ENCODE measurements at regions not wholly inside any gene's neighbourhood (a gene's known extent, or its start where the extent isn't known, plus 50 kb on each side); places are given as distances from the start of the nearest gene placed in this dataset.

- Mint-ChIP-seq H3K4me1 (no peaks in the 10 kb centered on the region), H3K4me3 (no peak overlapping the region)
These were observed 126.5 kb downstream of the MATN1 start for GRCh38 chr1:30596891-30597290.

GRCh38 chr1:30596470-30596869 lies 126.9 kb downstream of the MATN1 start:
- no peak overlapping the region for H3K4me3 ChIP-seq (ENCODE audit: low read length)
- Mint-ChIP-seq H3K36me3 (ENCODE audit: low read depth) (no peaks in the 10 kb centered on the region), H3K4me3 (no peak overlapping the region), H3K27ac (no peak overlapping the region), H3K27me3 (ENCODE audit: insufficient read depth) (peaks cover 22% of the 10 kb centered on the region), H3K9me3 (peaks cover 13% of the 10 kb centered on the region), H3K4me1 (no peaks in the 10 kb centered on the region)
- peak; percentile 12 for DNase-seq
- no peaks in the 10 kb centered on the region for H3K36me3 ChIP-seq (ENCODE audit: control insufficient read depth, insufficient read depth, low read length)
- TF ChIP-seq CTCF (conservative IDR thresholded peaks at IDR 0.05) = no peak
- whole genome bisulfite sequencing, 2 experiments (ENCODE audit: insufficient coverage in 1 of 2, insufficient read length in 1 of 2) = 82% methylated on average over 1 of the region's 1 CpG; no CpG with 5 or more reads in 1 of the 2 experiments
- H3K9me3 ChIP-seq (ENCODE audit: control insufficient read depth, low read length) = peaks cover 9% of the 10 kb centered on the region
- H3K27ac ChIP-seq (ENCODE audit: low read depth, low read length) = no peak overlapping the region
- no peak overlapping the region for H3K9ac ChIP-seq (ENCODE audit: extremely low read depth, low read length, poor library complexity, severe bottlenecking)
- H3K27me3 ChIP-seq (ENCODE audit: control insufficient read depth, insufficient read depth, low read length, poor library complexity, severe bottlenecking) = peaks cover 19% of the 10 kb centered on the region
- no peaks in the 10 kb centered on the region for H3K4me1 ChIP-seq (ENCODE audit: control insufficient read depth, insufficient read depth, low read length)

More at GRCh38 chr1:30596891-30597290, 126.5 kb downstream of the MATN1 start:
- Mint-ChIP-seq H3K27ac (no peak overlapping the region), H3K27me3 (ENCODE audit: insufficient read depth) (peaks cover 22% of the 10 kb centered on the region), H3K9me3 (peaks cover 12% of the 10 kb centered on the region), H3K36me3 (ENCODE audit: low read depth) (no peaks in the 10 kb centered on the region)
- Histone ChIP-seq H3K9me3 (ENCODE audit: control insufficient read depth, low read length) (peaks cover 9% of the 10 kb centered on the region), H3K27ac (ENCODE audit: low read depth, low read length) (no peak overlapping the region), H3K27me3 (ENCODE audit: control insufficient read depth, insufficient read depth, low read length, poor library complexity, severe bottlenecking) (peaks cover 19% of the 10 kb centered on the region), H3K4me1 (ENCODE audit: control insufficient read depth, insufficient read depth, low read length) (no peaks in the 10 kb centered on the region), H3K36me3 (ENCODE audit: control insufficient read depth, insufficient read depth, low read length) (no peaks in the 10 kb centered on the region), H3K9ac (ENCODE audit: extremely low read depth, low read length, poor library complexity, severe bottlenecking) (no peak overlapping the region), H3K4me3 (ENCODE audit: low read length) (no peak overlapping the region)
- no peak for TF ChIP-seq CTCF (conservative IDR thresholded peaks at IDR 0.05)
- WGBS, 2 experiments (ENCODE audit: insufficient coverage in 1 of 2, insufficient read length in 1 of 2) = 90 to 91% methylated on average over 6 of the region's 6 CpGs
- peak; percentile 16 for DNase-seq

- no peak for TF ChIP-seq CTCF (conservative IDR thresholded peaks at IDR 0.05)
- peak; percentile 67 for DNase-seq
- H3K27ac Mint-ChIP-seq = no peak overlapping the region
- Histone ChIP-seq H3K4me1 (ENCODE audit: control insufficient read depth, insufficient read depth, low read length) (no peaks in the 10 kb centered on the region), H3K9ac (ENCODE audit: extremely low read depth, low read length, poor library complexity, severe bottlenecking) (no peak overlapping the region), H3K4me3 (ENCODE audit: low read length) (no peak overlapping the region), H3K9me3 (ENCODE audit: control insufficient read depth, low read length) (peaks cover 9% of the 10 kb centered on the region), H3K36me3 (ENCODE audit: control insufficient read depth, insufficient read depth, low read length) (no peaks in the 10 kb centered on the region), H3K27me3 (ENCODE audit: control insufficient read depth, insufficient read depth, low read length, poor library complexity, severe bottlenecking) (peaks cover 5% of the 10 kb centered on the region), H3K27ac (ENCODE audit: low read depth, low read length) (no peak overlapping the region)
- peaks cover 11% of the 10 kb centered on the region for H3K27me3 Mint-ChIP-seq (ENCODE audit: insufficient read depth)
- WGBS, 2 experiments (ENCODE audit: insufficient coverage in 1 of 2, insufficient read length in 1 of 2) = 59% methylated on average over 5 of the region's 5 CpGs; no CpG with 5 or more reads in 1 of the 2 experiments
- peaks cover 17% of the 10 kb centered on the region for H3K9me3 Mint-ChIP-seq
- peaks cover 4% of the 10 kb centered on the region for H3K4me1 Mint-ChIP-seq
- no peak overlapping the region for H3K4me3 Mint-ChIP-seq
- no peaks in the 10 kb centered on the region for H3K36me3 Mint-ChIP-seq (ENCODE audit: low read depth)
These were observed 134.3 kb downstream of the MATN1 start for GRCh38 chr1:30589083-30589482.

Data from endodermal cell (in vitro differentiated cells).